Esophagus squamous epithelium (tissue), 4 donors: ENCODE measurements at regions not wholly inside any gene's neighbourhood (a gene's known extent, or its start where the extent isn't known, plus 50 kb on each side); places are given as distances from the start of the nearest gene placed in this dataset.

Experiments
- POLR2A ChIP-seq, 4 donors: fragments of 450-650 bp; IDR thresholded peaks; one replicate each; pipeline ENCODE4 v1.6.1; 2017; ENCODE audit warnings: antibody characterized with exemption in 4 of 4, mild to moderate bottlenecking in 4 of 4, moderate library complexity in 3 of 4
- TF ChIP-seq, protein P1 (sequence below), 6 experiments: fragments of 450-650 bp in 4 of 6; fragments of 200-600 bp in 2 of 6; sonication (generic) in 2 of 6; IDR thresholded peaks; one replicate each; pipeline ENCODE4 v1.5.1; 2016 to 2019; ENCODE audit warnings: antibody characterized with exemption in 6 of 6, mild to moderate bottlenecking in 4 of 6, moderate library complexity in 4 of 6

DNA sequence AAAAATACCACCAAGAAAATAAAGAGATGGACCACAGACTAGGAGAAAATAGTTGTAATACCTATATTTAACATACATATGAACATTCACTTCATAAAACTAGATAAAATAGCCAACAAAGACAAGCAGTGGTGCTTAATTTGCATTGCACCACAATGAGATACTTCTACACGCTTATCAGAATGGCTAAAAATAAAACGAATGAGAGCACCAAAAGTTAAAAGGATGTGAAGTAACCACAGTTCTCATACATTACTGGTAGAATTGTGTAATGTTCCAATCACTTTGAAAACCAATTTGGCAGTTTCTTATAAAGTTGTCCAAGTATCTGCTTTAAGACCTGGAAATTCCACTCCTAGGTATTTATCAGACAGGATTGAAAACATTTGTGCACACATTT lies 198.9 kb upstream of the SGCD start:
- no peak for TF ChIP-seq POLR2A (IDR thresholded peaks at IDR 0.05)
- TF ChIP-seq, protein P1, sequence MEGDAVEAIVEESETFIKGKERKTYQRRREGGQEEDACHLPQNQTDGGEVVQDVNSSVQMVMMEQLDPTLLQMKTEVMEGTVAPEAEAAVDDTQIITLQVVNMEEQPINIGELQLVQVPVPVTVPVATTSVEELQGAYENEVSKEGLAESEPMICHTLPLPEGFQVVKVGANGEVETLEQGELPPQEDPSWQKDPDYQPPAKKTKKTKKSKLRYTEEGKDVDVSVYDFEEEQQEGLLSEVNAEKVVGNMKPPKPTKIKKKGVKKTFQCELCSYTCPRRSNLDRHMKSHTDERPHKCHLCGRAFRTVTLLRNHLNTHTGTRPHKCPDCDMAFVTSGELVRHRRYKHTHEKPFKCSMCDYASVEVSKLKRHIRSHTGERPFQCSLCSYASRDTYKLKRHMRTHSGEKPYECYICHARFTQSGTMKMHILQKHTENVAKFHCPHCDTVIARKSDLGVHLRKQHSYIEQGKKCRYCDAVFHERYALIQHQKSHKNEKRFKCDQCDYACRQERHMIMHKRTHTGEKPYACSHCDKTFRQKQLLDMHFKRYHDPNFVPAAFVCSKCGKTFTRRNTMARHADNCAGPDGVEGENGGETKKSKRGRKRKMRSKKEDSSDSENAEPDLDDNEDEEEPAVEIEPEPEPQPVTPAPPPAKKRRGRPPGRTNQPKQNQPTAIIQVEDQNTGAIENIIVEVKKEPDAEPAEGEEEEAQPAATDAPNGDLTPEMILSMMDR (IDR thresholded peaks at IDR 0.05), result no peak
